H9 (cell line): ENCODE measurements at regions not wholly inside any gene's neighbourhood (a gene's known extent, or its start where the extent isn't known, plus 50 kb on each side); places are given as distances from the start of the nearest gene placed in this dataset.
"Not testable (repeated sequence)": the region's sequence is repeated elsewhere in the genome, so short reads cannot be mapped to it uniquely, and the experiment has no call there.

Experiments used
- DNase-seq: peaks from one replicate; pipeline ENCODE4 v3.0.0-alpha.2; 2017
- H2AFZ ChIP-seq: one replicate; pipeline ENCODE4 v1.6.1; 2013; ENCODE audit warnings: mild to moderate bottlenecking, low read length, control low read depth, moderate library complexity
- H2AK5ac ChIP-seq: 2 replicates; pipeline ENCODE4 v1.6.1; 2013; ENCODE audit warnings: low read length, control low read depth, mixed read lengths; ENCODE audit not compliant: insufficient read length
- H2BK120ac ChIP-seq: one replicate; pipeline ENCODE4 v1.6.1; 2013; ENCODE audit warnings: low read depth, mild to moderate bottlenecking, low read length, control low read depth, inconsistent platforms; ENCODE audit not compliant: poor library complexity, severe bottlenecking
- H2BK12ac ChIP-seq: 2 replicates; pipeline ENCODE4 v1.6.1; 2013; ENCODE audit warnings: low read length, control low read depth, mixed read lengths, low read depth; ENCODE audit not compliant: insufficient read length
- H2BK15ac ChIP-seq: 2 replicates; pipeline ENCODE4 v1.6.1; 2013; ENCODE audit warnings: low read depth, low read length, control low read depth
- H2BK20ac ChIP-seq: one replicate; pipeline ENCODE4 v1.6.1; 2013; ENCODE audit warnings: low read depth, mild to moderate bottlenecking, low read length, control low read depth, inconsistent platforms; ENCODE audit not compliant: poor library complexity, severe bottlenecking
- H2BK5ac ChIP-seq: 2 replicates; pipeline ENCODE4 v1.6.1; 2013; ENCODE audit warnings: low read length, control low read depth, mixed read lengths; ENCODE audit not compliant: insufficient read length
- H3K14ac ChIP-seq: 2 replicates; pipeline ENCODE4 v1.6.1; 2013; ENCODE audit warnings: low read length, control low read depth; ENCODE audit not compliant: insufficient read depth
- H3K18ac ChIP-seq: 2 replicates; pipeline ENCODE4 v1.6.1; 2013; ENCODE audit warnings: low read depth, mild to moderate bottlenecking, mixed read lengths, low read length, control low read depth; ENCODE audit not compliant: insufficient read length
- H3K23ac ChIP-seq: 2 replicates; pipeline ENCODE4 v1.6.1; 2013; ENCODE audit warnings: low read length, control low read depth, mixed read lengths, low read depth; ENCODE audit not compliant: insufficient read length
- H3K23me2 ChIP-seq: 2 replicates; pipeline ENCODE4 v1.6.1; 2013; ENCODE audit warnings: low read depth, mild to moderate bottlenecking, mixed read lengths, low read length, control low read depth; ENCODE audit not compliant: insufficient read length, poor library complexity, severe bottlenecking
- H3K27ac ChIP-seq: 2 replicates; pipeline ENCODE4 v1.5.1; 2013; ENCODE audit warnings: low read length, control low read depth, mixed read lengths, low read depth; ENCODE audit not compliant: insufficient read length
- H3K27me3 ChIP-seq: 2 replicates; pipeline ENCODE4 v1.6.1; 2013; ENCODE audit warnings: low read length, control low read depth, inconsistent platforms; ENCODE audit not compliant: insufficient read depth
- H3K4ac ChIP-seq: 2 replicates; pipeline ENCODE4 v1.6.1; 2013; ENCODE audit warnings: low read depth, mild to moderate bottlenecking, control low read depth, inconsistent platforms, low read length, moderate library complexity
- H3K4me1 ChIP-seq: 2 replicates; pipeline ENCODE4 v1.6.1; 2013; ENCODE audit warnings: low read length, control low read depth, inconsistent platforms; ENCODE audit not compliant: insufficient read depth
- H3K4me2 ChIP-seq: 2 replicates; pipeline ENCODE4 v1.6.1; 2013; ENCODE audit warnings: low read length, control low read depth, mixed read lengths; ENCODE audit not compliant: insufficient read length, insufficient read depth
- H3K56ac ChIP-seq: 2 replicates; pipeline ENCODE4 v1.6.1; 2013; ENCODE audit warnings: low read depth, mild to moderate bottlenecking, mixed read lengths, low read length, control low read depth; ENCODE audit not compliant: insufficient read length
- H3K79me1 ChIP-seq: 2 replicates; pipeline ENCODE4 v1.6.1; 2013; ENCODE audit warnings: low read depth, mild to moderate bottlenecking, moderate library complexity, low read length, control low read depth, inconsistent platforms; ENCODE audit not compliant: insufficient read depth, poor library complexity, severe bottlenecking
- H3K79me2 ChIP-seq: 2 replicates; pipeline ENCODE4 v1.6.1; 2013; ENCODE audit warnings: low read length, control low read depth, inconsistent platforms; ENCODE audit not compliant: insufficient read depth
- H3K9ac ChIP-seq: 2 replicates; pipeline ENCODE4 v1.6.1; 2013; ENCODE audit warnings: low read length, control low read depth, mixed read lengths; ENCODE audit not compliant: insufficient read length; ENCODE audit errors: extremely low read depth
- H3K9me3 ChIP-seq: one replicate; pipeline ENCODE4 v1.6.1; 2013; ENCODE audit warnings: low read depth, low read length, inconsistent platforms; ENCODE audit not compliant: control insufficient read depth
- H3T11ph ChIP-seq: one replicate; pipeline ENCODE4 v1.6.1; 2013; ENCODE audit warnings: mild to moderate bottlenecking, low read length, control low read depth, inconsistent platforms
- H4K20me1 ChIP-seq: one replicate; pipeline ENCODE4 v1.6.1; 2013; ENCODE audit not compliant: control insufficient read depth, insufficient read length, insufficient read depth
- H4K5ac ChIP-seq: 2 replicates; pipeline ENCODE4 v1.6.1; 2013; ENCODE audit warnings: low read depth, mild to moderate bottlenecking, mixed read lengths, low read length, control low read depth; ENCODE audit not compliant: insufficient read length
- H4K8ac ChIP-seq: replicated peaks from 2 replicates; pipeline ENCODE4 v1.6.1; 2013; ENCODE audit warnings: low read length, control low read depth, mixed read lengths, low read depth; ENCODE audit not compliant: insufficient read length
- H4K91ac ChIP-seq: 2 replicates; pipeline ENCODE4 v1.6.1; 2013; ENCODE audit warnings: low read depth, mild to moderate bottlenecking, moderate library complexity, mixed read lengths, low read length, control low read depth; ENCODE audit not compliant: insufficient read length
- H3K27ac Mint-ChIP-seq, 3 experiments: 2 replicates in 2 of 3; 3 replicates in 1 of 3; pipeline ENCODE4 v1.8.0; 2020 to 2021; ENCODE audit warnings: mixed read lengths in 3 of 3, mild to moderate bottlenecking in 1 of 3, moderate library complexity in 1 of 3
- H3K27me3 Mint-ChIP-seq: 2 replicates; pipeline ENCODE4 v1.8.0; 2021; ENCODE audit warnings: low read depth, mild to moderate bottlenecking, moderate library complexity, mixed read lengths
- H3K36me3 Mint-ChIP-seq, 3 experiments: 2 replicates in 2 of 3; 3 replicates in 1 of 3; pipeline ENCODE4 v1.8.0; 2020 to 2021; ENCODE audit warnings: low read depth in 3 of 3, mixed read lengths in 3 of 3; ENCODE audit not compliant: insufficient read depth in 1 of 3
- H3K4me1 Mint-ChIP-seq, 2 experiments: 2 replicates each; pipeline ENCODE4 v1.8.0; 2020; ENCODE audit warnings: mixed read lengths in 2 of 2
- H3K4me3 Mint-ChIP-seq, 2 experiments: 2 replicates in 1 of 2; 3 replicates in 1 of 2; pipeline ENCODE4 v1.8.0; 2020 to 2021; ENCODE audit warnings: mild to moderate bottlenecking in 2 of 2, mixed read lengths in 2 of 2, moderate library complexity in 1 of 2
- H3K9me3 Mint-ChIP-seq, 2 experiments: 2 replicates in 1 of 2; 3 replicates in 1 of 2; pipeline ENCODE4 v1.8.0; 2020; ENCODE audit warnings: mild to moderate bottlenecking in 2 of 2, mixed read lengths in 2 of 2, moderate library complexity in 1 of 2
- WGBS: extraction: QIAGEN DNeasy Blood & Tissue Kit; methylation state at CpG from one replicate; pipeline ENCODE4 v1.1.7; 2013; ENCODE audit warnings: missing lambda C conversion rate, low lambda C conversion rate, mixed read lengths; ENCODE audit not compliant: insufficient read length; ENCODE audit errors: extremely low coverage; 5-methylcytosine and 5-hydroxymethylcytosine counted together

DNA sequence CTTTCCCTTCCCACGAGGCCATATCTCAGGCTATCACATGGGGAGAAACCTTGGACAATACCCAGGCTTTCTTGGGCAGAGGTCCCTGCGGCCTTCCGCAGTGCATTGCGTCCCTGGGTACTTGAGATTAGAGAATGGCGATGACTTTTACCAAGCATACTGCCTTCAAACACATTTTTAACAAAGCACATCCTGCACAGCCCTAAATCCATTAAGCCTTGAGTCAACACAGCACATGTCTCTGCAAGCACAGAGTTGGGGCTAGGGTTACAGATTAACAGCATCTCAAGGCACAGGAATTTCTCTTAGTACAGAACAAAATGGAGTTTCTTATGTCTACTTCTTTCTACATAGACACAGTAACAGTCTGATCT, 494.2 kb downstream of the IGSF11 start:
- H3K14ac ChIP-seq, H3K4me1 Mint-ChIP-seq, H4K91ac ChIP-seq, H2BK120ac ChIP-seq, H3K79me2 ChIP-seq, H3K4me3 Mint-ChIP-seq, H3K56ac ChIP-seq, H2AK5ac ChIP-seq, H3K4me2 ChIP-seq, H3K9me3 ChIP-seq, H3K27me3 ChIP-seq, H3K27ac ChIP-seq, H3K4ac ChIP-seq, H3K27ac Mint-ChIP-seq, H4K20me1 ChIP-seq, H3K79me1 ChIP-seq, H3K23ac ChIP-seq, H2BK12ac ChIP-seq, H3K27me3 Mint-ChIP-seq, H3K9ac ChIP-seq, H3K4me1 ChIP-seq, H2AFZ ChIP-seq, H3K23me2 ChIP-seq, H4K5ac ChIP-seq, H3K36me3 Mint-ChIP-seq, H3K9me3 Mint-ChIP-seq, H2BK20ac ChIP-seq, H2BK15ac ChIP-seq, H4K8ac ChIP-seq, H3T11ph ChIP-seq, DNase-seq, H3K18ac ChIP-seq, H2BK5ac ChIP-seq: not testable (repeated sequence)
- WGBS, result no CpG with 5 or more reads among the region's 5 CpGs
